Upper lobe of right lung (tissue), 1 donor: ENCODE measurements at regions not wholly inside any gene's neighbourhood (a gene's known extent, or its start where the extent isn't known, plus 50 kb on each side); places are given as distances from the start of the nearest gene placed in this dataset.

Experiments used
- ATAC-seq: fragments of 200-7000 bp; cut with Tn5 transposase; one replicate; pipeline ENCODE4 v1.9.1; 2020; ENCODE audit warnings: mild to moderate bottlenecking, moderate library complexity
- DNase-seq: peaks from one replicate; pipeline ENCODE4 v3.0.0-alpha.2; 2020
- H3K27ac ChIP-seq: fragments of 200-600 bp; one replicate; pipeline ENCODE4 v1.8.0; 2022
- H3K27me3 ChIP-seq: fragments of 200-600 bp; one replicate; pipeline ENCODE4 v1.8.0; 2022; ENCODE audit warnings: mild to moderate bottlenecking
- H3K36me3 ChIP-seq: fragments of 200-600 bp; one replicate; pipeline ENCODE4 v1.8.0; 2022
- H3K4me1 ChIP-seq: fragments of 200-600 bp; one replicate; pipeline ENCODE4 v1.8.0; 2022
- H3K4me3 ChIP-seq: fragments of 200-600 bp; one replicate; pipeline ENCODE4 v1.8.0; 2022; ENCODE audit warnings: mild to moderate bottlenecking
- H3K9me3 ChIP-seq: fragments of 200-600 bp; one replicate; pipeline ENCODE4 v1.8.0; 2022
- intact Hi-C: fragments of 100-400 bp; cut with DNase I; formaldehyde crosslinking; loops from one replicate; pipeline ENCODE4 v1.11.0; 2022
- TF ChIP-seq, protein P1 (sequence below): fragments of 200-600 bp; IDR thresholded peaks from one replicate; pipeline ENCODE4 v1.8.0; 2022; ENCODE audit warnings: antibody characterized with exemption
- donor health status: DM: no; HTN: yes; CAD: no; lungs with severe emphysema.

DNA sequence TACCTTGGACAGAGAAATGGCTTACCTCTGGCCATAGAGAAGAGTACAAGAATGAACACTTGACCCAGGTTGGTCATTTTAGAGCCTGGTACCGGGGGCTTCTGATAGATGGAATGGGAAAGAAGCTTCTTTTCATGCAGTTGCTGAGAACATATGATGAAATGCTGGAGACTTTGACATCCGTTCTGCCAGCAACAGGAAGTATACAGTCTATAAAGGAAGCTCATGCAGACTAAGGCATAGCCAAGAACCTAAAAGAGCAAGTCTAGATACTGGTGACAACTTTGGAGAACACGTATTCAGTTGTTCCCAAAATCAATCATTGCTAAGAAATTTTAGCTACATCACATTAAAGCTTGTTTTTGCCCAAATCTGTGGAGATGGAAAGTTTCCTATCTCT, 894.6 kb downstream of the METTL15 start:
- intact Hi-C loops = no loop called here
- no peak for DNase-seq
- no peaks in the 10 kb centered on the region for H3K27me3 ChIP-seq
- H3K4me1 ChIP-seq = no peaks in the 10 kb centered on the region
- no peaks in the 10 kb centered on the region for H3K9me3 ChIP-seq
- no peak overlapping the region for H3K4me3 ChIP-seq
- H3K36me3 ChIP-seq = no peaks in the 10 kb centered on the region
- H3K27ac ChIP-seq = no peak overlapping the region
- ATAC-seq = no peak
- TF ChIP-seq, protein P1, sequence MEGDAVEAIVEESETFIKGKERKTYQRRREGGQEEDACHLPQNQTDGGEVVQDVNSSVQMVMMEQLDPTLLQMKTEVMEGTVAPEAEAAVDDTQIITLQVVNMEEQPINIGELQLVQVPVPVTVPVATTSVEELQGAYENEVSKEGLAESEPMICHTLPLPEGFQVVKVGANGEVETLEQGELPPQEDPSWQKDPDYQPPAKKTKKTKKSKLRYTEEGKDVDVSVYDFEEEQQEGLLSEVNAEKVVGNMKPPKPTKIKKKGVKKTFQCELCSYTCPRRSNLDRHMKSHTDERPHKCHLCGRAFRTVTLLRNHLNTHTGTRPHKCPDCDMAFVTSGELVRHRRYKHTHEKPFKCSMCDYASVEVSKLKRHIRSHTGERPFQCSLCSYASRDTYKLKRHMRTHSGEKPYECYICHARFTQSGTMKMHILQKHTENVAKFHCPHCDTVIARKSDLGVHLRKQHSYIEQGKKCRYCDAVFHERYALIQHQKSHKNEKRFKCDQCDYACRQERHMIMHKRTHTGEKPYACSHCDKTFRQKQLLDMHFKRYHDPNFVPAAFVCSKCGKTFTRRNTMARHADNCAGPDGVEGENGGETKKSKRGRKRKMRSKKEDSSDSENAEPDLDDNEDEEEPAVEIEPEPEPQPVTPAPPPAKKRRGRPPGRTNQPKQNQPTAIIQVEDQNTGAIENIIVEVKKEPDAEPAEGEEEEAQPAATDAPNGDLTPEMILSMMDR = no peak

DNA sequence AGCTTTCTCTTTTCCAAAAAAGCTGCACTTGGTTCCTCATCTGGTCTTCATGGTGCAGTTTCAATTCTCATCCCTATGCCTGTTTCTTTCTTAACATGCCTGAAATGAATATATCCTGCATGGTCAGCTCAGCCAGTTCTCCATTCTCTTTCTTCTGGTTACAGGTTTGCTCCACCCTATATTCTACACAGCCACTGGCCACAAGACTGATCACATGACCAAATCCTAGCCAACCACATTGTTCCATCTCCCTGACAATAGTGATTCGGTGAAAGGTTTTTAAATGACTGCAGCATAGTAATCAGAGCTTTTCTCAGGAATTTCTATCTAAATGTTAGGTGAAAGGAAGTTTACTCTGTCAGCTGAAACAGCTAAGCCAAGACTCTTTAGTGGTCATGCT, 891.4 kb downstream of the METTL15 start:
- Histone ChIP-seq H3K27me3 (no peaks in the 10 kb centered on the region), H3K4me3 (no peak overlapping the region), H3K27ac (no peak overlapping the region), H3K9me3 (no peaks in the 10 kb centered on the region), H3K36me3 (no peaks in the 10 kb centered on the region), H3K4me1 (no peaks in the 10 kb centered on the region)
- DNase-seq (no peak), ATAC-seq (no peak)
- intact Hi-C loops = no loop called here
- TF ChIP-seq, protein P1 = no peak

DNA sequence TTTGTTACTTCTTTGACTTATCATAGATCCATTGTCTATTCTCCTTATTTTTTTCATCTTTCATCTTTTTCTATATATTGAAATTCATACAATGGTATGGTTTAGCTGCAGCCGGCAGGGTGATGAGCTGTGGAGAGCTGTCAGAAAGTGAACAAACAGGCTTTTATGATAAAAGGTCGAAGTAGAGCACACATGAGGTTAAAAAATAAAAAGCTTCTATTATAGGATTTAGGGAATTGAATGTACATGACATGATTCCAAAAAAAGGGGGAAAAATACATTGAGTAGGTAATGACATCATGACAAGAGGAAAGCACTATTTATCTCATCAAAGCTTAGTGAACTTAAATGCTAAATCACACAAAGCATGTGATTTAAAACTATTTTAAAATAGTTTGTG, 884.8 kb downstream of the METTL15 start:
- no peak overlapping the region for H3K27ac ChIP-seq
- no peak for ATAC-seq
- no peaks in the 10 kb centered on the region for H3K4me1 ChIP-seq
- TF ChIP-seq, protein P1 = no peak
- no peak for DNase-seq
- no peaks in the 10 kb centered on the region for H3K27me3 ChIP-seq
- intact Hi-C loops = no loop called here
- no peaks in the 10 kb centered on the region for H3K9me3 ChIP-seq
- no peaks in the 10 kb centered on the region for H3K36me3 ChIP-seq
- H3K4me3 ChIP-seq = no peak overlapping the region

DNA sequence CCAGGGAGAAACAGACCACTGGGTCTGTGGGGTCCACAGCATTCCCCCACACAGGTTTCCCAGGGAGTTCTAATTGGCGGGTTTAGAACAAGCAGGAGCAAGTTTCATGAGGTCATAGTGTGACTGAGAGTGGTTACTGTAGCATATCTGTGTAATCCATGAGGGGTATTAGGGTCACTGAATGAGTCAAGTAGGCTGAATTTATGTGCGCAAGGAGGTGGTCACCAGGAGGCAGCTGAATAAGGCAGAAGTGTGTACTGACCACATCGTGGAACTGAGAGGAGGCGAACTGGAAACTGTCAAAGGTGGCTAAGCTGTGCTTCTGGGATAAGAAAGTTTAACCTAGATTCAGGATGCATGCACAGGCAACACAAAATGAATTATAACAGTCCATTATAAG, 876.0 kb downstream of the METTL15 start:
- Histone ChIP-seq H3K27ac (no peak overlapping the region), H3K4me1 (no peaks in the 10 kb centered on the region), H3K36me3 (no peaks in the 10 kb centered on the region), H3K9me3 (no peaks in the 10 kb centered on the region), H3K27me3 (no peaks in the 10 kb centered on the region), H3K4me3 (no peak overlapping the region)
- ATAC-seq (no peak), DNase-seq (no peak)
- TF ChIP-seq, protein P1 = no peak
- intact Hi-C loops = no loop called here

DNA sequence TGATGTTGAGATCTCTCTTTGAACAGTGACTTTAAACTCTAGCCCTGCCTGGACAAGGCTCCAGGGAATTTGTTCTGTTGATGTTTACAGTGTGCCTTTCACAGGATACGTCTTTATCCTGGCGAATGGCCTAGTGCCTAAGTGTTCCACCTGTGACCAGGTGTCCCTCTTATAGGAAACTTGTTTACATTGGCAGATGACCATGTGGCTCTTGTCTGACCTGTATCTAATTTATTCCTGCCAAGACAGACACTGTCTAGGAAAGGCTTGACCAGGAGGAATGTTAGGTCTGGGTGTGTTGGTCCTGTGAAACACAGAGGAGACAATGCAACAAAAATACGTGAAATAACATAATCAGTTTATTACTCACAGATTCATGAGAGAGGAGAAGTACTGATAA, 875.6 kb downstream of the METTL15 start:
- Histone ChIP-seq H3K27me3 (no peaks in the 10 kb centered on the region), H3K36me3 (no peaks in the 10 kb centered on the region), H3K4me3 (no peak overlapping the region), H3K4me1 (no peaks in the 10 kb centered on the region), H3K27ac (no peak overlapping the region), H3K9me3 (no peaks in the 10 kb centered on the region)
- TF ChIP-seq, protein P1 = no peak
- intact Hi-C loops = no loop called here
- DNase-seq = no peak
- peak; percentile 41 for ATAC-seq

DNA sequence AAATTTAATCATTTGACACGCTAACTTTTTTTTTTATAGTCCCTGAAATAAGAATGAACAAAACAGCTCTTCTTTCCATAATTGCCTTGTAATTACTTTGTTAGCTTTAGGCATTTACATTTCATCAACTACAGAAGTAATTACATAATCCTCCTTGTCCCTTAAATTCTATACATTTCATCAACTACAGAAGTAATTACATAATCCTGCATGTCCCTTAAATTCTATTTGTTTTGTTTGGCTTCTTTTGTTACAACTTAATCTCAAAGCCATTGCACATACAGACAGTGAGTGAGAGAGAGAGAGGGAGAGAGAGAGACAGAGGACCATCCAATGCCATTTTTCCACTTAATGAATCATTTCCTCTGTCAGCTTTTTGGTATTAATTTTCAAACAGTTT, 873.2 kb downstream of the METTL15 start:
- DNase-seq (no peak), ATAC-seq (no peak)
- no peaks in the 10 kb centered on the region for H3K9me3 ChIP-seq
- intact Hi-C loops = no loop called here
- no peaks in the 10 kb centered on the region for H3K27me3 ChIP-seq
- H3K4me1 ChIP-seq = no peaks in the 10 kb centered on the region
- TF ChIP-seq, protein P1 = no peak
- no peaks in the 10 kb centered on the region for H3K36me3 ChIP-seq
- no peak overlapping the region for H3K27ac ChIP-seq
- no peak overlapping the region for H3K4me3 ChIP-seq
